PC-9 (cell line): ENCODE measurements at regions not wholly inside any gene's neighbourhood (a gene's known extent, or its start where the extent isn't known, plus 50 kb on each side); places are given as distances from the start of the nearest gene placed in this dataset.

ENCODE experiments used
- BruUV-seq: library from RNA; stranded (reverse); fragments of 400-500 nt; replicated peaks from 2 replicates; lab custom pipeline; 2021; lab: Mats Ljungman, UMichigan
- CTCF ChIA-PET: fragments of 300-600 bp; sonication (Branson Sonifier 250); formaldehyde crosslinking; loops from one replicate; lab custom pipeline; 2022; ENCODE audit warnings: antibody characterized with exemption; lab: Charles Lee
- POLR2A ChIA-PET: fragments of 300-600 bp; sonication (Branson Sonifier 250); formaldehyde crosslinking; loops from one replicate; lab custom pipeline; 2022; ENCODE audit warnings: antibody characterized with exemption; ENCODE audit not compliant: unreplicated experiment; lab: Charles Lee
- DNase-seq, 2 experiments: peaks; one replicate each; pipeline versions ENCODE4 v3.0.0 to v3.0.0-alpha.2; 2015 to 2022; ENCODE audit warnings: mixed read lengths in 1 of 2
- H2AFZ ChIP-seq: fragments of 200-600 bp; sonication (generic); 2 replicates; pipeline ENCODE4 v1.8.1; 2017; ENCODE audit warnings: antibody characterized with exemption
- H3F3A ChIP-seq: fragments of 200-600 bp; sonication (generic); 2 replicates; pipeline ENCODE4 v1.8.1; 2017; ENCODE audit warnings: antibody characterized with exemption, mild to moderate bottlenecking, low read depth; ENCODE audit not compliant: insufficient read depth
- H3K27ac ChIP-seq: fragments of 200-600 bp; sonication (generic); 2 replicates; pipeline ENCODE4 v1.6.1; 2016; ENCODE audit warnings: mixed run types
- H3K27me3 ChIP-seq: fragments of 200-600 bp; sonication (generic); 2 replicates; pipeline ENCODE4 v1.6.1; 2016; ENCODE audit warnings: low read depth, mixed run types; ENCODE audit not compliant: insufficient read depth
- H3K36me3 ChIP-seq: fragments of 200-600 bp; sonication (generic); 2 replicates; pipeline ENCODE4 v1.6.1; 2016; ENCODE audit warnings: low read depth, mixed run types
- H3K4me1 ChIP-seq: fragments of 200-600 bp; sonication (generic); replicated peaks from 2 replicates; pipeline ENCODE4 v1.6.1; 2016; ENCODE audit warnings: mixed run types; ENCODE audit not compliant: insufficient read depth
- H3K4me2 ChIP-seq: fragments of 200-600 bp; sonication (generic); 2 replicates; pipeline ENCODE4 v1.6.1; 2017; ENCODE audit warnings: mixed run types
- H3K4me3 ChIP-seq: fragments of 200-600 bp; sonication (generic); 2 replicates; pipeline ENCODE4 v1.6.1; 2016; ENCODE audit warnings: mixed run types
- H3K79me2 ChIP-seq: fragments of 200-600 bp; sonication (generic); 2 replicates; pipeline ENCODE4 v1.6.1; 2017; ENCODE audit warnings: low read depth, mixed run types
- H3K9me2 ChIP-seq: fragments of 200-600 bp; sonication (generic); 2 replicates; pipeline ENCODE4 v1.8.1; 2017; ENCODE audit warnings: mild to moderate bottlenecking; ENCODE audit not compliant: insufficient read depth
- H3K9me3 ChIP-seq: fragments of 200-600 bp; sonication (generic); 2 replicates; pipeline ENCODE4 v1.8.1; 2016; ENCODE audit warnings: low read depth; ENCODE audit not compliant: insufficient read depth
- H4K20me1 ChIP-seq: fragments of 200-600 bp; sonication (generic); 2 replicates; pipeline ENCODE4 v1.8.1; 2017; ENCODE audit not compliant: insufficient read depth
- EZH2 ChIP-seq: fragments of 200-600 bp; sonication (generic); IDR thresholded peaks from 2 replicates; pipeline ENCODE4 v1.8.0; 2017; ENCODE audit warnings: antibody characterized with exemption, low read depth
- intact Hi-C: fragments of 100-400 bp; cut with micrococcal nuclease; formaldehyde crosslinking; loops from one replicate; pipeline ENCODE4 v1.10.0; 2022; ENCODE audit not compliant: unreplicated experiment
- TF ChIP-seq, protein P1 (sequence below): fragments of 200-600 bp; sonication (generic); conservative IDR thresholded peaks from 2 replicates; pipeline ENCODE4 v1.6.1; 2017; ENCODE audit warnings: mixed run types, antibody characterized with exemption, mild to moderate bottlenecking, moderate library complexity

DNA sequence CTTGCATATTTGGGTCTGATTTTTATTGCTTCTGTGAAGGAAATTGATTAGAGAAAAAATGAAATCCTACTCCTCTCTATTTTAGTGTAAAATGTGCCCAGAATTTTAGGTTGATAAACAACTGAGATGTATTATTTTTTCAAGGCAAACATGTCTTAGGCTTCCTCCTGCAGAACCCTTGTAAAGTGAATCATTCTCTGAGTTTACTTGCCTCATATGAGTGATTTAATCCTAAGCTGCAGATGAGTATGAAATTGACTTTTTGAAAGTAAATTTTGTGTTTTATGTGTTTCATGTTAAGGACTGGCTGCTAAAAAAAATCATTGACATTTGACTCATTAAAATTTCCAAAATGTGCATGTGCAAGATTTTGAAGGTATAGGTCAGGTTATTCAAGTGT lies 138.5 kb upstream of the PHACTR1 start:
- no TSS peak for BruUV-seq
- CTCF ChIA-PET: no interaction called here
- no peaks in the 10 kb centered on the region for H4K20me1 ChIP-seq
- H3K4me2 ChIP-seq: no peak overlapping the region
- 0 out of 2 replicates have a peak overlapping the region, but pooled peaks have one; percentile 19 for H2AFZ ChIP-seq
- intact Hi-C loops: no loop called here
- POLR2A ChIA-PET: no interaction called here
- H3K36me3 ChIP-seq: no peaks in the 10 kb centered on the region
- TF ChIP-seq, protein P1, sequence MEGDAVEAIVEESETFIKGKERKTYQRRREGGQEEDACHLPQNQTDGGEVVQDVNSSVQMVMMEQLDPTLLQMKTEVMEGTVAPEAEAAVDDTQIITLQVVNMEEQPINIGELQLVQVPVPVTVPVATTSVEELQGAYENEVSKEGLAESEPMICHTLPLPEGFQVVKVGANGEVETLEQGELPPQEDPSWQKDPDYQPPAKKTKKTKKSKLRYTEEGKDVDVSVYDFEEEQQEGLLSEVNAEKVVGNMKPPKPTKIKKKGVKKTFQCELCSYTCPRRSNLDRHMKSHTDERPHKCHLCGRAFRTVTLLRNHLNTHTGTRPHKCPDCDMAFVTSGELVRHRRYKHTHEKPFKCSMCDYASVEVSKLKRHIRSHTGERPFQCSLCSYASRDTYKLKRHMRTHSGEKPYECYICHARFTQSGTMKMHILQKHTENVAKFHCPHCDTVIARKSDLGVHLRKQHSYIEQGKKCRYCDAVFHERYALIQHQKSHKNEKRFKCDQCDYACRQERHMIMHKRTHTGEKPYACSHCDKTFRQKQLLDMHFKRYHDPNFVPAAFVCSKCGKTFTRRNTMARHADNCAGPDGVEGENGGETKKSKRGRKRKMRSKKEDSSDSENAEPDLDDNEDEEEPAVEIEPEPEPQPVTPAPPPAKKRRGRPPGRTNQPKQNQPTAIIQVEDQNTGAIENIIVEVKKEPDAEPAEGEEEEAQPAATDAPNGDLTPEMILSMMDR: no peak
- no peak for TF ChIP-seq EZH2
- H3K4me3 ChIP-seq: no peak overlapping the region
- H3K27ac ChIP-seq: no peak overlapping the region
- no peak for DNase-seq
- H3K4me1 ChIP-seq: peaks cover 17% of the 10 kb centered on the region
- H3K9me2 ChIP-seq: no peaks in the 10 kb centered on the region
- peaks cover 16% of the 10 kb centered on the region for H3K9me3 ChIP-seq
- H3K79me2 ChIP-seq: no peaks in the 10 kb centered on the region
- H3F3A ChIP-seq: peaks cover 10% of the 10 kb centered on the region
- H3K27me3 ChIP-seq: no peaks in the 10 kb centered on the region

DNA sequence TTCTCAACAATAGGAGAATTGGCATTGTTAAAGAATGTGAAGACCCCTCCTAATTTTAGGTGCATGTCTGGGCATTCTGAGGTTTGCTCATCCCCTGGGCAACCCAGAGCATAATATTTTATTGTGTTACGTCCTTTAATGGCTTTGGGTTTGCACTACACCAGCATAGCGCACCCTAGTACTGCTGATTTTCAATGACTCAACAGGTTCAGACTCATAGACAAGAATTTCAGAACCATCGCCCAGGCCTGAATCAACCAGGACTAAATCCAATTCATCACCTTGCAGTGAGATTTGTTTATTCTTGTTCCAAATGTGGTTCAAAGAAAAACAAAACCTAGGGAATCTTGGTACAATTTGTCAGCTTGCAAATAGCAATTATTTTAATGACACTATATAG lies 137.8 kb upstream of the PHACTR1 start:
- Histone ChIP-seq H3K9me2 (no peaks in the 10 kb centered on the region), H3K4me2 (no peak overlapping the region), H3F3A (peaks cover 3% of the 10 kb centered on the region; the same call in 1 of the 2 replicates), H3K36me3 (no peaks in the 10 kb centered on the region), H3K27ac (no peak overlapping the region), H3K27me3 (no peaks in the 10 kb centered on the region), H3K4me1 (peaks cover 11% of the 10 kb centered on the region), H3K79me2 (no peaks in the 10 kb centered on the region), H3K4me3 (no peak overlapping the region), H4K20me1 (no peaks in the 10 kb centered on the region), H3K9me3 (peaks cover 15% of the 10 kb centered on the region), H2AFZ (no peak overlapping the region)
- POLR2A ChIA-PET: no interaction called here
- DNase-seq: no peak
- no TSS peak for BruUV-seq
- CTCF ChIA-PET: no interaction called here
- no peak for TF ChIP-seq EZH2
- TF ChIP-seq, protein P1: no peak
- intact Hi-C loops: no loop called here

DNA sequence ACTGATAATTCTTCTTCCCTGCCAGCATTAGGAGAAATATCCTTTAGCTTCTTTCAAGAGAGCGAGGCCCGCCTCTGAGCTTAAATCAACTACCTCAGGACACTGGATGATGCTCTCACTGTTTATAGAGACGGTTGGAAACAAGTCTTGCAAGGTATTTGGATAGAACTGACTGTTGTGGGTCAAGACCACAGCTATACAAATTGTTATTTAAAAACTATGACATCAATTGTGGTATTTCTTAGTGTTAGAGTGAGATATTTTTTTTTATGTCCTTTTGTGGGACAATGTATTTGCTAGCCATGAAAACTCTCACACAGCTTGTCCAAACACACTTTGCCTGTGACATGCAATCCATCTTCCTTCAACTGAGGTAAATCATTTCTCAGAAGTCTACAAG lies 136.3 kb upstream of the PHACTR1 start:
- CTCF ChIA-PET: no interaction called here
- H3K36me3 ChIP-seq: no peaks in the 10 kb centered on the region
- no peaks in the 10 kb centered on the region for H3K27me3 ChIP-seq
- no peaks in the 10 kb centered on the region for H3K79me2 ChIP-seq
- no TSS peak for BruUV-seq
- POLR2A ChIA-PET: no interaction called here
- H2AFZ ChIP-seq: no peak overlapping the region
- TF ChIP-seq EZH2: no peak
- TF ChIP-seq, protein P1: no peak
- H3K9me3 ChIP-seq: peaks cover 3% of the 10 kb centered on the region
- H3K4me3 ChIP-seq: no peak overlapping the region
- DNase-seq: no peak
- H3K27ac ChIP-seq: no peak overlapping the region
- no peaks in the 10 kb centered on the region for H4K20me1 ChIP-seq
- 0 out of 2 replicates have a peak, but pooled peaks cover 8% of the 10 kb centered on the region for H3K4me1 ChIP-seq
- intact Hi-C loops: no loop called here
- H3F3A ChIP-seq: no peaks in the 10 kb centered on the region
- H3K9me2 ChIP-seq: no peaks in the 10 kb centered on the region
- no peak overlapping the region for H3K4me2 ChIP-seq
